Activated B cell treated with CpG ODN at 0.5 μM for 24 hours (primary cell): ENCODE measurements at regions not wholly inside any gene's neighbourhood (a gene's known extent, or its start where the extent isn't known, plus 50 kb on each side); places are given as distances from the start of the nearest gene placed in this dataset.

Experiments used
- ATAC-seq: fragments of 200-7000 bp; cut with Tn5 transposase; one replicate; pipeline ENCODE4 v1.10.0; 2021; ENCODE audit warnings: low read depth, mild to moderate bottlenecking, moderate library complexity
- CTCF ChIA-PET: fragments of 350-600 bp; sonication (Branson Sonifier 250); formaldehyde crosslinking; loops from one replicate; lab custom pipeline; 2021; ENCODE audit warnings: antibody characterized with exemption; lab: Charles Lee
- POLR2A ChIA-PET: fragments of 350-600 bp; sonication (Branson Sonifier 250); formaldehyde crosslinking; loops from one replicate; lab custom pipeline; 2021; ENCODE audit warnings: antibody characterized with exemption; lab: Charles Lee
- DNase-seq: peaks from one replicate; pipeline ENCODE4 v3.0.0; 2022
- H3K27ac Mint-ChIP-seq: one replicate; pipeline ENCODE4 v1.8.0; 2020; ENCODE audit warnings: mixed read lengths
- H3K27me3 Mint-ChIP-seq: one replicate; pipeline ENCODE4 v1.8.0; 2021; ENCODE audit warnings: mixed read lengths
- H3K36me3 Mint-ChIP-seq: one replicate; pipeline ENCODE4 v1.8.0; 2021; ENCODE audit warnings: low read depth, mixed read lengths
- H3K4me1 Mint-ChIP-seq: one replicate; pipeline ENCODE4 v1.8.0; 2021; ENCODE audit warnings: mixed read lengths
- H3K4me3 Mint-ChIP-seq: one replicate; pipeline ENCODE4 v1.8.0; 2020; ENCODE audit warnings: mild to moderate bottlenecking, mixed read lengths
- H3K9me3 Mint-ChIP-seq: one replicate; pipeline ENCODE4 v1.8.0; 2020; ENCODE audit warnings: mixed read lengths
- CTCF ChIP-seq: fragments of 200-600 bp; IDR thresholded peaks from one replicate; pipeline ENCODE4 v1.8.0; 2022; ENCODE audit warnings: antibody characterized with exemption, mild to moderate bottlenecking
- intact Hi-C: fragments of 100-400 bp; cut with micrococcal nuclease; formaldehyde crosslinking; loops from one replicate; pipeline ENCODE4 v1.15.1; 2024

DNA sequence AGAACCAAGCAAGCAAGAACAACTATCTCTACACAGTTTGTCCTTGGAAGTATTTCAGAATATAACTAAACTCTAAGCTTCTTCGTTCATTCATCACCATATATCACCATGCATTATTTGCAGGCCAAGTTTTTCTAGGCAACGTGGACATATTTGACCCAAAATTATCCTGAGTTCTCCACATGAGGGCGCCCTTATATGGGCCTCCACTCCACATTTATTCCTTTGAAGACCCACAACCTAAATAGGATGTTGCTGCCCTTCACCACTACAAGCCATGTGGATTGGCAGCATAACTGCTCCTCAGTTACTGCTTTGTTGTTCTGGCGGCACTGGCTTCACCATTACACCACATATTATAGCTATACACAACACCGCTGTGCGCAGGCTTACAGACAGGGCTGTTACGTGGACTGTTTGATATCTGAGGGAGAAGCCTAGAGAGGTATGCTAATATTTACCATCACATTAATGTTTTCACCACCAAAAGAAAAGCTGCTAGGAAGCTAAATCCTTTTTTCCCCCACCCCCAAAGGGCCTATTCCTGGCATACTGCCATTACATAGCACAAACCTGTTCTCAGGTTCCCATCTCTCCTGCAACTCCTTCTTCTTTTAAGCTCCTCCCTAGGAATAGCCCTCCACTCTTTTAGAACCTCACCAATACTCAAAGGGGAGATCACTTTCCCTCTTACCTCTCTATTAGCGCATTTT is 411.7 kb downstream of the C6orf118 start:
- DNase-seq (no peak), ATAC-seq (no peak)
- Mint-ChIP-seq H3K27me3 (no peaks in the 10 kb centered on the region), H3K4me3 (no peak overlapping the region), H3K27ac (no peak overlapping the region), H3K9me3 (peaks cover 10% of the 10 kb centered on the region), H3K36me3 (no peaks in the 10 kb centered on the region), H3K4me1 (no peaks in the 10 kb centered on the region)
- CTCF ChIA-PET, result no interaction called here
- POLR2A ChIA-PET, result no interaction called here
- intact Hi-C loops, result no loop called here
- no peak for TF ChIP-seq CTCF

GRCh38 chr6:164889980-164890379 is 419.4 kb downstream of the C6orf118 start:
- no peaks in the 10 kb centered on the region for H3K4me1 Mint-ChIP-seq
- ChIA-PET POLR2A (no interaction called here), CTCF (no interaction called here)
- H3K9me3 Mint-ChIP-seq, result peaks cover 4% of the 10 kb centered on the region
- DNase-seq, result no peak
- TF ChIP-seq CTCF, result no peak
- ATAC-seq, result no peak
- no peak overlapping the region for H3K4me3 Mint-ChIP-seq
- H3K27ac Mint-ChIP-seq, result no peak overlapping the region
- intact Hi-C loops, result no loop called here
- no peaks in the 10 kb centered on the region for H3K36me3 Mint-ChIP-seq
- no peaks in the 10 kb centered on the region for H3K27me3 Mint-ChIP-seq

DNA sequence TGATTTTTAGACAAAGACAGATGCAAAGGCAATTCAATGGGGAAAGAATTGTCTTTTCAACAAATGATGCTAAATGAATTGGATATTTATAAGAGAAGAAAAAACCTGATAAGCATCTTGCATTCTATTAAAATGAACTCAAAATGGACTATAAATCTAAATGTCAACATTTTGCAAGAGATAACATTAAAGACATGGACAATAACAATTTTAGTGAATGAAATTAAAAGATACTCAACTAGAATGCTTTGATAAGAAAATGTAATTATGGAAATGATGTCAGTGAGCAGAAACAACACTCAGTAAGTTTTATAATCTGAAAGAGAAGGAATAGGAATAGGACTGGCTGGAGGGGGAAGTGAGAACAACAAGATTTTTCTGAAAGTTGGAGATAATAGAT is 421.7 kb downstream of the C6orf118 start:
- Mint-ChIP-seq H3K27ac (no peak overlapping the region), H3K27me3 (no peaks in the 10 kb centered on the region), H3K36me3 (no peaks in the 10 kb centered on the region), H3K9me3 (peaks cover 2% of the 10 kb centered on the region), H3K4me1 (no peaks in the 10 kb centered on the region), H3K4me3 (no peak overlapping the region)
- POLR2A ChIA-PET, result no interaction called here
- DNase-seq (no peak), ATAC-seq (no peak)
- TF ChIP-seq CTCF, result no peak
- CTCF ChIA-PET, result no interaction called here
- intact Hi-C loops, result no loop called here

DNA sequence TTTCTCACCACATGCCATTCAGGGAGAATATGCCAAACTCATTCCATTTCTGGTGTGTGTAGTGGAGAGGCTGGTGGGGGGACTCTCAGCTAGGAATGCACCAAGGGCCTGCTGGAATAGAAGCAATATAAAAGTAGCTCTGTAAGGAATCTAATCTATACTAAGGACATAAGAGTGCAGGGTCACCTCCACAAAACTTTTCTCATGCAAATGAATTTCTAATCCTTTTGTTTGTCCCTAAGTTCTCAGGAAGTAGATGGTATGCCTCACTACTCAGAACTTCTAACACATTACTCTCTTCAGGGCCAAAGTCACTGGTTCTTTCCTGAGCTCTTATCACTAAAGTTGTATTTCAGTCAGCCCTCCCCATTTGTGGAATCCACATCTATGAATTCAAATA is 427.2 kb downstream of the C6orf118 start:
- Mint-ChIP-seq H3K4me3 (no peak overlapping the region), H3K9me3 (peaks cover 3% of the 10 kb centered on the region), H3K27ac (no peak overlapping the region), H3K4me1 (no peaks in the 10 kb centered on the region), H3K36me3 (no peaks in the 10 kb centered on the region), H3K27me3 (no peaks in the 10 kb centered on the region)
- ATAC-seq, result no peak
- DNase-seq, result no peak
- ChIA-PET POLR2A (no interaction called here), CTCF (no interaction called here)
- intact Hi-C loops, result no loop called here
- no peak for TF ChIP-seq CTCF

DNA sequence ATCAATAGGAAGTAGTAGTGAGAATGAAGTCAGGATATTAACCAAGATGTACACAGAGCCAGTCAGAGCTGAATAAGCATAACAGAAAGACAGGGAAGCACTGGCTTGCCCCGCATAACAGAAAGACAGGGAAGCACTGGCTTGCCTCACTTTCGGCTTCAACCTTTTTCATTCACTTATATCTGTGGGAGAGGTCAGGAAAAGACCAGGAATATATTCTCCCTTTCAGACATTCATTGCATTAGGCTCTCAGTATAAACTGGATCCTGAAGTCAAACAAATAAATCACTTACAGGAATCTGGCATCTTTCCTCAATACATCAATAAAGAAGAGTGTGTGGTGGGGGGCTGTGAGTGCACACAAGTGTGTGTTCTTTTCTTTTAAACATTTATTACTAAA is 437.6 kb downstream of the C6orf118 start:
- H3K9me3 Mint-ChIP-seq, result peaks cover 9% of the 10 kb centered on the region
- ChIA-PET POLR2A (no interaction called here), CTCF (no interaction called here)
- H3K36me3 Mint-ChIP-seq, result no peaks in the 10 kb centered on the region
- H3K4me1 Mint-ChIP-seq, result no peaks in the 10 kb centered on the region
- ATAC-seq (no peak), DNase-seq (no peak)
- no peak overlapping the region for H3K4me3 Mint-ChIP-seq
- H3K27me3 Mint-ChIP-seq, result no peaks in the 10 kb centered on the region
- intact Hi-C loops, result no loop called here
- H3K27ac Mint-ChIP-seq, result no peak overlapping the region
- TF ChIP-seq CTCF, result no peak
